Muscle layer of colon (tissue), 2 donors: ENCODE measurements at regions not wholly inside any gene's neighbourhood (a gene's known extent, or its start where the extent isn't known, plus 50 kb on each side); places are given as distances from the start of the nearest gene placed in this dataset.

ENCODE experiments used
- H3K27ac ChIP-seq: one replicate; pipeline ENCODE4 v1.7.0; 2013; ENCODE audit warnings: low read depth, mild to moderate bottlenecking, low read length, moderate library complexity
- H3K27me3 ChIP-seq, 2 donors: one replicate each; pipeline ENCODE4 v1.7.0; 2013; ENCODE audit warnings: low read length in 2 of 2, mild to moderate bottlenecking in 2 of 2; ENCODE audit not compliant: insufficient read depth in 2 of 2, control insufficient read depth in 1 of 2
- H3K36me3 ChIP-seq: one replicate; pipeline ENCODE4 v1.7.0; 2013; ENCODE audit warnings: mild to moderate bottlenecking, low read length; ENCODE audit not compliant: insufficient read depth
- H3K4me1 ChIP-seq: one replicate; pipeline ENCODE4 v1.7.0; 2013; ENCODE audit warnings: mild to moderate bottlenecking, low read length; ENCODE audit not compliant: insufficient read depth
- H3K4me3 ChIP-seq, 2 donors: one replicate each; pipeline ENCODE4 v1.7.0; 2013; ENCODE audit warnings: low read length in 2 of 2, low read depth in 1 of 2, mild to moderate bottlenecking in 1 of 2, moderate library complexity in 1 of 2
- H3K9ac ChIP-seq: one replicate; pipeline ENCODE4 v1.7.0; 2013; ENCODE audit warnings: low read length
- H3K9me3 ChIP-seq: one replicate; pipeline ENCODE4 v1.7.0; 2013; ENCODE audit warnings: mild to moderate bottlenecking, low read length
- donor health status: abdominal sarcoma.
- donor health status: Adenocarcinoma of cecum.

GRCh38 chr4:156654410-156654809 lies 317.2 kb downstream of the PDGFC start:
- Histone ChIP-seq H3K9ac (no peak overlapping the region), H3K4me3 (no peak overlapping the region), H3K27ac (no peak overlapping the region), H3K9me3 (no peaks in the 10 kb centered on the region), H3K27me3 (no peaks in the 10 kb centered on the region), H3K4me1 (no peaks in the 10 kb centered on the region), H3K36me3 (no peaks in the 10 kb centered on the region)

GRCh38 chr4:156643826-156644225 lies 327.8 kb downstream of the PDGFC start:
- H3K36me3 ChIP-seq = no peaks in the 10 kb centered on the region
- H3K27ac ChIP-seq = no peak overlapping the region
- no peaks in the 10 kb centered on the region for H3K4me1 ChIP-seq
- H3K27me3 ChIP-seq = no peaks in the 10 kb centered on the region
- H3K9me3 ChIP-seq = no peaks in the 10 kb centered on the region
- no peak overlapping the region for H3K4me3 ChIP-seq
- no peak overlapping the region for H3K9ac ChIP-seq

- no peaks in the 10 kb centered on the region for H3K27me3 ChIP-seq
- H3K27ac ChIP-seq = no peak overlapping the region
- no peaks in the 10 kb centered on the region for H3K4me1 ChIP-seq
- H3K36me3 ChIP-seq = no peaks in the 10 kb centered on the region
- no peak overlapping the region for H3K9ac ChIP-seq
- no peaks in the 10 kb centered on the region for H3K9me3 ChIP-seq
- H3K4me3 ChIP-seq = no peak overlapping the region
Measured at GRCh38 chr4:156642161-156642560, 329.4 kb downstream of the PDGFC start.

- no peaks in the 10 kb centered on the region for H3K9me3 ChIP-seq
- H3K9ac ChIP-seq = no peak overlapping the region
- H3K36me3 ChIP-seq = no peaks in the 10 kb centered on the region
- H3K4me3 ChIP-seq = no peak overlapping the region
- H3K27ac ChIP-seq = no peak overlapping the region
- no peaks in the 10 kb centered on the region for H3K4me1 ChIP-seq
- no peaks in the 10 kb centered on the region for H3K27me3 ChIP-seq
Measured at GRCh38 chr4:156638925-156639605, 332.5 kb downstream of the PDGFC start.

- Histone ChIP-seq H3K4me3 (no peak overlapping the region), H3K27me3 (no peaks in the 10 kb centered on the region), H3K4me1 (no peaks in the 10 kb centered on the region), H3K9ac (no peak overlapping the region), H3K9me3 (no peaks in the 10 kb centered on the region), H3K36me3 (no peaks in the 10 kb centered on the region), H3K27ac (no peak overlapping the region)
Measured at GRCh38 chr4:156638334-156638733, 333.3 kb downstream of the PDGFC start.

- Histone ChIP-seq H3K4me3 (no peak overlapping the region), H3K27me3 (no peaks in the 10 kb centered on the region), H3K9me3 (no peaks in the 10 kb centered on the region), H3K9ac (no peak overlapping the region), H3K27ac (no peak overlapping the region), H3K36me3 (no peaks in the 10 kb centered on the region), H3K4me1 (no peaks in the 10 kb centered on the region)
Measured at GRCh38 chr4:156636381-156636780, 335.2 kb downstream of the PDGFC start.

GRCh38 chr4:156635051-156635450 lies 336.5 kb downstream of the PDGFC start:
- no peak overlapping the region for H3K4me3 ChIP-seq
- no peaks in the 10 kb centered on the region for H3K9me3 ChIP-seq
- H3K36me3 ChIP-seq = no peaks in the 10 kb centered on the region
- no peak overlapping the region for H3K27ac ChIP-seq
- H3K9ac ChIP-seq = no peak overlapping the region
- no peaks in the 10 kb centered on the region for H3K27me3 ChIP-seq
- H3K4me1 ChIP-seq = no peaks in the 10 kb centered on the region

GRCh38 chr4:156634612-156635011 lies 337.0 kb downstream of the PDGFC start:
- H3K9ac ChIP-seq = no peak overlapping the region
- H3K36me3 ChIP-seq = no peaks in the 10 kb centered on the region
- H3K9me3 ChIP-seq = no peaks in the 10 kb centered on the region
- H3K4me1 ChIP-seq = no peaks in the 10 kb centered on the region
- no peak overlapping the region for H3K27ac ChIP-seq
- no peaks in the 10 kb centered on the region for H3K27me3 ChIP-seq
- H3K4me3 ChIP-seq = no peak overlapping the region

GRCh38 chr4:156633847-156634246 lies 337.8 kb downstream of the PDGFC start:
- Histone ChIP-seq H3K9me3 (no peaks in the 10 kb centered on the region), H3K4me3 (no peak overlapping the region), H3K27ac (no peak overlapping the region), H3K36me3 (no peaks in the 10 kb centered on the region), H3K4me1 (no peaks in the 10 kb centered on the region), H3K27me3 (no peaks in the 10 kb centered on the region), H3K9ac (no peak overlapping the region)

GRCh38 chr4:156628858-156629257 lies 342.7 kb downstream of the PDGFC start:
- no peaks in the 10 kb centered on the region for H3K9me3 ChIP-seq
- no peaks in the 10 kb centered on the region for H3K27me3 ChIP-seq
- no peak overlapping the region for H3K9ac ChIP-seq
- H3K27ac ChIP-seq = no peak overlapping the region
- no peaks in the 10 kb centered on the region for H3K4me1 ChIP-seq
- no peak overlapping the region for H3K4me3 ChIP-seq
- no peaks in the 10 kb centered on the region for H3K36me3 ChIP-seq

GRCh38 chr4:156623376-156623775 lies 348.2 kb downstream of the PDGFC start:
- no peak overlapping the region for H3K27ac ChIP-seq

GRCh38 chr4:156620786-156621185 lies 350.8 kb downstream of the PDGFC start:
- Histone ChIP-seq H3K9ac (no peak overlapping the region), H3K4me3 (no peak overlapping the region), H3K27ac (no peak overlapping the region), H3K4me1 (no peaks in the 10 kb centered on the region), H3K27me3 (no peaks in the 10 kb centered on the region), H3K36me3 (no peaks in the 10 kb centered on the region), H3K9me3 (no peaks in the 10 kb centered on the region)

More at GRCh38 chr4:156623376-156623775, 348.2 kb downstream of the PDGFC start:
- H3K9ac ChIP-seq = no peak overlapping the region
- no peak overlapping the region for H3K4me3 ChIP-seq
- no peaks in the 10 kb centered on the region for H3K4me1 ChIP-seq
- no peaks in the 10 kb centered on the region for H3K9me3 ChIP-seq
- no peaks in the 10 kb centered on the region for H3K27me3 ChIP-seq
- H3K36me3 ChIP-seq = no peaks in the 10 kb centered on the region
